ENCODE measurements at regions not wholly inside any gene's neighbourhood (a gene's known extent, or its start where the extent isn't known, plus 50 kb on each side); places are given as distances from the start of the nearest gene placed in this dataset.

DNA sequence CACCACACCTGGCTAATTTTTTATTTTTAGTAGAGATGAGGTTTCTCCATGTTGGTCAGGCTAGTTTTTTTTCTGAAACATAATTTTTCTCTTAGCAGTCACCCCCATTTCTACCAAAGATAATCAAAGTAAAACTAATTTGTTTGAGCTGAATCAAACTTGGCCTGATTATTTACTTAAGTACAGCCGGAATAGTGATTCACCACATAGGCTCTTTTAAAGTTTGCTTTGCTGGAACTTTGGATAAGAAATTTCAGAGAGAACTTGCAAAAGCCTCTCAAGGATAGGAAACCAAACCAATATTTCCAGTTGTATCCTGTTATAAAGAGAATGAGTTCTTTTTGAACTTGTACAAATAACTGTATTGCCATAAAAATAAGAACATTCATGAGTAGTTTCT, 105.0 kb upstream of the SYNCRIP start:
- TF ChIP-seq, protein P1, sequence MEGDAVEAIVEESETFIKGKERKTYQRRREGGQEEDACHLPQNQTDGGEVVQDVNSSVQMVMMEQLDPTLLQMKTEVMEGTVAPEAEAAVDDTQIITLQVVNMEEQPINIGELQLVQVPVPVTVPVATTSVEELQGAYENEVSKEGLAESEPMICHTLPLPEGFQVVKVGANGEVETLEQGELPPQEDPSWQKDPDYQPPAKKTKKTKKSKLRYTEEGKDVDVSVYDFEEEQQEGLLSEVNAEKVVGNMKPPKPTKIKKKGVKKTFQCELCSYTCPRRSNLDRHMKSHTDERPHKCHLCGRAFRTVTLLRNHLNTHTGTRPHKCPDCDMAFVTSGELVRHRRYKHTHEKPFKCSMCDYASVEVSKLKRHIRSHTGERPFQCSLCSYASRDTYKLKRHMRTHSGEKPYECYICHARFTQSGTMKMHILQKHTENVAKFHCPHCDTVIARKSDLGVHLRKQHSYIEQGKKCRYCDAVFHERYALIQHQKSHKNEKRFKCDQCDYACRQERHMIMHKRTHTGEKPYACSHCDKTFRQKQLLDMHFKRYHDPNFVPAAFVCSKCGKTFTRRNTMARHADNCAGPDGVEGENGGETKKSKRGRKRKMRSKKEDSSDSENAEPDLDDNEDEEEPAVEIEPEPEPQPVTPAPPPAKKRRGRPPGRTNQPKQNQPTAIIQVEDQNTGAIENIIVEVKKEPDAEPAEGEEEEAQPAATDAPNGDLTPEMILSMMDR (IDR thresholded peaks at IDR 0.05; ENCODE audit: borderline replicate concordance, extremely low read depth, low read length, poor library complexity, severe bottlenecking) = no peak
- no peak for TF ChIP-seq EZH2 (IDR thresholded peaks at IDR 0.05; ENCODE audit: borderline replicate concordance, low read depth, low read length, severe bottlenecking)
